Left kidney (tissue), 1 donor: ENCODE measurements at regions not wholly inside any gene's neighbourhood (a gene's known extent, or its start where the extent isn't known, plus 50 kb on each side); places are given as distances from the start of the nearest gene placed in this dataset.
"Not testable (repeated sequence)": the region's sequence is repeated elsewhere in the genome, so short reads cannot be mapped to it uniquely, and the experiment has no call there.

Experiments
- DNase-seq: peaks from one replicate; pipeline ENCODE4 v3.0.0-alpha.2; 2013

DNA sequence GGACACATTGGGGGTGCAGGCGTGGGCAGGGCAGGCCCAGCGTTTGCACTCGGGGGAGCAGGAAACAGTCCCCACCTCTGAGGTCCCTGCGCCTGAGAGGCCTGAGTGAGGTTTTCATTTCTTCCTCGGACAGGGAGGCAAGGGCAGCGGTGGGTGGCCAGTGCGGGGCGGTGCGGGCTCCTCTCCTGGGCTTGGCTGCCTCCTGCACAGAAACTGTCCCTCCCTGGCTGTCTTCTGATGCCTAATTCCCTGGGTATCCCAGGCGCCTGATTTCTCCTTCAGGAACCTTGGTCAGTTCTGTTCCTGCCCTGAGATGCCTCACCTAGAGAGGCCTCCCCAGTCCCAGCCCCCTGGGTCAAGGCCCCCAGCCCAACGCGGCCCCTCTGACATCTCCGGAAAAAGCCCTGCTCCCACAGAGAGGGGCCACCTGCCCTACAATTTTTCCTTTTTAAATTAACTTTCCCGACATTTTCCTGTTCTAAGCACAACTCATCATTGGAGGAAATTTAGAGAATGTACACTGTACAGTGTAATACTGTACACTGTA is 260.3 kb downstream of the ADGRD1 start:
- no peak for DNase-seq

DNA sequence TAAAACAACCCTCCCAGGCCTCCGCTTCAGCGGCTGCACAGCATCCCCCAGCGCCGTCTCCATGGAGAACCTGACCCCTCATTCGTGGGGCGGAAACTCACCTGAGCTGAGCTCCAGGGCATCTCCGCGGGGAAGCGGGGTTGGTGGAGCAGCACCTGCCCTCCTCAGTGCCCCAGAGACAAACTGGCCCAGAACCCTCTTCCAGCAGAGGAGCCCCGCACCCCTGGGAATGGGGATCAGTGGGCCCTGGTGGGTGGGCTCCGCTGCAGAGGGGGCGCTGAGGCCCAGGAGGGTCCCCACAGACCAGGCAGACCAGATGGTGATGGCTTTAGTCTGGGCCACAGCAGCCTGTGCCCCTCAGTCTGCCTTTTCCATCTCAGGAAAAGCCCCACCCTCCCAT is 261.2 kb downstream of the ADGRD1 start:
- DNase-seq, result not testable (repeated sequence)

DNA sequence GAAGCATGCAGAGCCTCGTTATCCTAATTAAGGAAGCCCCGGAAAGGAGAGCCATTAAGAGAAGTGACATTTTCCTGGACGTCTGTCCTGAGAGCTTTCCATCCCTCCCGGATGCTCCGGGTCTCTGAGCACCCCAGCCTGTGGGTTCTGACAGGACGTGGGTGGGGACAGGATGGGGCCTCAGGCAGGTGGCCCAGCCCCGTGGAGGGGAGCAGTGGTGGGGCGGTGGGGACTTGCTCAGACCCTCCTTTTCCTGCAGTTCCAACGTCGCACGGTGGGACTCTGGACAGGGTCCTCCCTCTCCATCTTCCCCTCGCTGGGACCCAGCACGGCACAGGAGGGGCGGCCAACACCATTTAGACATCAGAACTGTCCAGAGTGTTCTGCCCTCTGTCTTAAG is 262.9 kb downstream of the ADGRD1 start:
- not testable (repeated sequence) for DNase-seq

DNA sequence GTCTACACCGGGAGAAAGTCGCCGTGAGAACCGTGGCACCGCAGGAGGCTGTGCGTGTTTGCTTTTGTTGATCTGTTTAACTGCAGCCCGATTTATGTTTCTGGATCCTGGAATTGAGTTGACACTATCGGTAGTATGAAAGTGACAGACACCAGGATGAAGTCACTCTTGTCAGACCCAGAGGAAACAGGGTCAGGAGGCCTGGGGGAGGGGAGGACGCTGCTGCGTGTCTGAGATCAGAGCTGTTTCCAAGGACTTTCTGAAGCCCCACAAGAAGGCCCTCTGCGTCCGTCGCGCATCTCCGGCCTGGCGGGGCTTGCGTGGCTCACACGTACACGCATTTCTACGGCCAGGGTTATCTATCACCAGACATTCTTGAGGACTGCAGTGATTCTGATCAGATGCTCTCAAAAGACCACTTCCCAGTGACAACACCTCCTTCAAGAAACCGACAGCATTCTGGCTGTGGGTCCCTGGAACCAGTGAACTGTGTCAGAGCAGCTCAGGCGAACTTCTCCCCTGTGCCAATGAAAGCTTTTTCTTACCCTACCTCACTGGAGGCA is 263.4 kb downstream of the ADGRD1 start:
- DNase-seq, result no peak

DNA sequence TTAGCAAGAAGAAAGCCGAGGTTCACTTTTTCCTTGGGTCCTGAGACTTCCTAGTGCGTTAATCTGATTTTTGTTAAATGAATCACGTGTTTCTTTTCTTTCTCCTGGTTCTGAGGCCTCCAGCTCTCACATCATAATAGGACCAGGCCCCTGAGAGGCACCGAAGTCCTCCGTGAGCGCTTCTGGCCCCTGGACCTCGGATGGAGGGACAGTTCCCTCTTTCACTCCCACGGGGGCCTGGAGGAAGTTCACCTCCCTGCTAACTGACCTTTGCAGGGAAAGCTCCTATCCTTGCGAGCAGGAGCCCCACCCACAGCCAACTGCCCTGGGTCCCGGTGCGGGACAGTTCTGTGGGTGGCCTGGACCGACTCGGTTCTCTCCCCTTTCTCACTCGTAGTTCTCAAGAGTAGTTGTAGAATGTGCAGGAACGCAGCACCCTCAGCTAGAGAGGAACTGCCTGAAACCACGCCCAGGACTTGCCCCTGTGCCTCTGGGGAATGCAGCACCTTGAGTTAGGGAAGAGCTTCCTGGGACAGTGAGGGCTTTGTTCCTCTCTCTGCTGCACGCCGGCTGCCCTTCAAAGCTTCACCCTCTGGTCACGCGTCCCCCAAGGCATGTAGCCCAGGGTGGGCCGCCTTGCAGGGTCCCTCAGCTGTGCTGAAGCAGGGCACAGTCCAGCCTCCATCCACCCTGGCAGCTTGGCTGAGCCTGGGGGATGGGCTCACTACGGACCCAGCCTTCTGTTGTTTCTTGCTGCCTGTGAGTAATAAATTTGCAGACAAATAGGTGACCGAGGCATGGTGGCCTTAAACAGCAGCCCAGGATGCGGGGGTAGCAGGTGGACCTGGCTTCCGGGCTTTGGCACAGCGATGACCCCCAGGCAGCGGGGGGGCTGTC is 264.6 kb downstream of the ADGRD1 start:
- peak; percentile 69 for DNase-seq

DNA sequence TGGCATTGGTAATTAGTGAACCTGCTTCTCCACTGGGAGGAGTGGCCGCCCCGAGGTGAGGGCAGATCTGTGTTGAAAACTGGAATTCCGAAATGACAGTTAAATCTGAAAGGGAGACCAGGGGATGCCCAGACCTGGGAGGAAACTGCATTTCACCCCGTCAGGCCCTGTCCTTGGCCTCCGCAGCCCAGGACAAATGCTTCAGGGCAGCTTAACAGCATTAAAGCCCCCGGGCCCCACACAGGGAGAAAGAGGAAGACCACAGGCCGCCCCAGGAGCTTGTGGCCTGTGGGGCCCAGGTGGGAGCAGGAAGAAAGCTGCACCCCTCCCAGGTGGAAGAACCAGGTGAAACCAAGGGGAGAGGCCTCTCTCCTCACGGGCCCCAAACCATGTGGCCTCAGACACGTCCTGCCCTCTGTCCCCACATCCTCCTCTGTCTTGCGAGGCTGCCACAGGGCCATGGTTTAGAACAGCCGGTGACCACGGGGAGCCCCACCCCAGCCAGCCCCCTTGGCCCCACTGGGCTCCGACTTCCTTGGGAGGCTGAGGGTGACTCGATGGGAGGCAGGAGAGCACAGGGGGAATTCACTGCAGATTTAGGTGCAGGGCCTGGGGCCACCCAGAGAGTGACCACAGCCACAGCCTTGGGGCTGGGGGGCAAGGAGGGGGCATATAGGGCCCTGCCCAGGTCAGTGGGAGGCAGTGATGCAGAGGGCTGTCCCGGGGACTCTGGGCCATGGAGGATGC is 265.4 kb downstream of the ADGRD1 start:
- no peak for DNase-seq

DNA sequence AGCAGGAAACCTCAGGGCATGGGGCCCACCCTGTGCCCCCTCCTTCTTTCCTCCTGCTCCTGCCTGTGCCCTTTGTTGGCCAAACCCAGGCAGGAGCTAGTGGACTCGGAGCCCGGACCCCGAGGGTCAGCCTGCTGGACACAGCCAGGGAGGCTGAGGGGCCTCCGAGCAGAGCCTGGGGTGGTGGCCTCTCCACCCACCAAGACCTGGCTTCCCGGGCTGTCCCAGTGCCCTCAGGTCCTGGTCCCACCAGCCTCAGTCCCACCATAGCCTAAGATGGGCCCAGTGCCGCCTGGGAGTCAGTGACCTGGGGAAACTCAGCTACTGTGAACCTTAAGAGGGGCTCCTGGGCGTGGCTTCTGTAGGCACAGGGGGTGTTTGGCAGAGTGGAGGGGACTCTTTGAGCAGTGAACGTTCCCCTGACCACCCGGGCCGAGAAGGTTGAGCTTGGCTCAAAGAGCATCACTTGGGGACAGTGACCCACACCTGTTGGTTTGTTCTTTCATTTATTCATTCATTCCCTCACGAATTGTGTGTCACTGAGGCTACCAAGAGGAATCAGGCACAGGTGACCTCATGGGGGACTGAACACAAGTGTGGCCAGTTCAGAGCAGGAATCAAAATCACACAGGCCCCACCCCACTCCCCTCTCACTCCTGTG is 266.1 kb downstream of the ADGRD1 start:
- no peak for DNase-seq

DNA sequence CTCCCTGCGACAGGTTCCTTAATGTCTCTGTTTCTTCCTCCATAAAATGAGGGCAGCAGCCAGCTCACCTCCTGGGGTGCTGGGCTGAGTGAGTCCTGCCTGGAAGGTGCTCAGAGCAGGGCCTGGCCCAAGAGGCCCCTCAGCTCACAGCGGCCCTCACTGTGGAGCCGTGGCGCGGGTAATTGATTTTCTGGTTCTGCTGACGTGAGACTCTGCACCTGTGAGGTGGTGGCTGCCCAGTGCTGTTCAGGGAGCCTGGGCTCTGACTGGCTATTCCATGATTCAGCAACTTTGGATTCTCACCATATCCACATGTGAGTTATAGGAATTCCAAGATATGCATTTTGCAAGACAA is 266.6 kb downstream of the ADGRD1 start:
- no peak for DNase-seq

DNA sequence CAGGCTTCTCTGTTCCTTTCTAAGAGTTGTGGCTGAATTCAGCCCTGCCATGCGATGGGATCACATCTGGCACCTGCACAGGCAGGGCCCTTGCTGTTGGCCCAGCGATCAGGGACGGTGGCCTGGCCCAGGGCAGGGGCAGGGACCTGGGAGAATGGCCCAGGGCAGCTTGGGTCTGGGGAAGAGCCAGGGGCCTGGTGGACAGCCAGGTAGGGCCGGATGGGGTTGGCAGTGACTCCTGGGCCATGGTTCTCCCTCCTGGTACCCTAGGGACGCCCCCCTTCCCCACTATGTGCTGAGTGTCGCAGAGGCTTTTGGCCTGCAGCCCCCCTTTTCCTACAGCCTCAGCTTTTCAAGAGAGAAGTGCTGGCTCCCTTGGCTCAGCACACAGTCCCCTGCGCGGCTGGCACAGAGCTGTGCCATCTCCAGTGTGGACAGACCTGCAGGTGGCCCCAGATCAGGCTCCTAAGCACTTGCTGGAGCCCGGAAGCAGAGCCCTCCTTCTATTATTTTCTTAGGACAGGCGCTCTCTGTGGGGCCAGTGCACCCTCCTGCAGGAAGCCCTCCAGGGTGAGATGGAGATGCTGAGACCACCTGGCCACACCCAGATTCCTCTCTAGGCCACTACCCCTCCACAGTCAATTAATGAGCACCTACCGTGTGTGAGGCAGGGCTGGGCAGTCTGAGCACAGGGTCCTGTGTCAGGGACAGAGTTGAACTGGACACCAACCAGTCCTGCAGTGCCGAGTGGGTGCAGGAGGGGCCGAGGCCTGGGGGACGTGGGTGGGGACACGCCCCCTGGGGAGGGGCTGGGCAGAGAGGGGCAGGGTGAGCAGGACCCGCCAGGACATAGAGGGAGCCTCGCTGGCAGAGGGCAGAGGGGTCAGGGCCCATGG is 267.6 kb downstream of the ADGRD1 start:
- no peak for DNase-seq

DNA sequence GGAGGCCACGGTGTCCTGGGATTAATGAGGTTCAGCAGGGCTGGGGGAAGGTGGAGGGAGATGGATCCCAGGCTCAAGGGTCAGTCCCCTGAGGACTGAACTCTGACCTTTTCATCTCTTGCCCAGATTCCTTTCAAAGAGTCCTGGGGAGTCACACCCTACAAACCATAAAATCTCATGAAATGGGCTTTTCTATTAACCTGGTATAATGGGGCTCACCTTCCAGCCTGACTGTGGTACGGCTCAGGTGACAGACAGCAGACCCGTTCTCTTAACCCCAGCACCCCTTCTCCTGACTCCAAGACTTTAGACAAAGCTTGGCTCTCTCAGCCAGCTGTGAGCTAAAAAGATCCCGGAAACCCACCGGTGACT is 268.2 kb downstream of the ADGRD1 start:
- no peak for DNase-seq

DNA sequence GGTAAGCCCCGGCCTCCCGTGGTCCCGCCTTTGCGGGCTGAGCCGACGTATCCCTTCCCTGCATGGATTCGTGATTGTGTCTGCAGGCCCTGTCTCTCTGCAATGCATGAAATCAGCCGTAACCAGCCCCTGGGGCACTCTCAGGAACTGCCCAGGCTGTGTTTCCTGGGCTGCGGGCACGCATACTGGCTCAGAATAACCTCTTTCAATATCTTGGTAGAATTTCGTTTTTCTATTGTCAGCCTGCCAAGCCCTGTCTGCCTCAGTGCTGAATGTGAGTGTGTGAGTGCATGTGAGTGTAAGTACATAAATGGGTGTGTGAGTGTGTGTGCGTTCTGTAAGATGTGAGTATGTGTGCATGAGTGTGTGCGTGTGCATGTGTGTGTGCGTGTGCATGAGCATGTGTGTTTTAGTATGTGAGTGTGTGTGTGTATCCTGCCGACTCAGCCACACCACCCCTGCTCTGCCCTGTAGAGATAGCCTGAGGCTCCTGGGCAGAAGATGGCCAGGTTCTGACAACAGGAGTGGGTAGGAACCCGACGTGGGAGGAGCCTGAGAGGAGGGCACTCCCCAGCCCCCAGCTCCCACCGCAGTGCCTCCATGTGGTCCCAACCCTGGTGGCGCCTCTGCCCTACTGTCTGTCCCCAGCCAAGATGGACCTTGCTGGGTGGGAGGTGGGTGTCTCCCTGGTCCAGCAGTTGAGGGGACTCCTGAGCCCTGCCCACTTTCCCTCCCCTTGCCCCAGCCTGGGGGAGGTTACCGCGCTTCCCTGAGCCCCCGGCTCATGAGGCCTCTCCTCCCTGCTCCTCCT is 268.8 kb downstream of the ADGRD1 start:
- DNase-seq, result no peak

DNA sequence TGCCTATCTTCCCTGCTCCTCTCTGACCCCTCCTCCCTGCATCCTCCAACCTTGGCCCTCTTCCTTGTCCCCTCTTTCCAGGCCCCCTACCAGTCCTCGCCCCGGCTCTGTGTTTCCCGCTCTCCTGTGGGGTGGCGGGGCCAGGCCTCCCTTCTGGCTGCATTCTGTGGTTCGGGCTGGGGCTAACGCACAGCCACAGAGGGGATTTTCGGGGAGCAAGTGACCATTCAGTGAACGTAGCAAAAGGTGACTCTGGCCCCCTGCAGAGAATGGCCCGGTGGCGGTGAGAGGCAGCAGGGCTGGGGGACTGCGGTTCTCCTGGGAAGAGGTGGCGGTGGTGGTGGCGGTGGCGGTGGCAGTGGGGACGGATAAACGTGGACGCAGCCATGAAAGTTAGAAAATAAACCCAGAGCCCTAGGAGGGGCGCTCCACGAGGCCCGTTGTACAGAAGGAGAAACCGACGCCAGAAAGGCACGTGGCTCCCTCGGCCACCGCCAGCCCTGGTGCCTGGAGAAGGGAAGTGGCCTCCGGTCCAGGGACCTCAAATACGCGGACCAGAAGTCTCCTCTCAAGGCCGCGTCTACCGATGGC is 269.6 kb downstream of the ADGRD1 start:
- no peak for DNase-seq

DNA sequence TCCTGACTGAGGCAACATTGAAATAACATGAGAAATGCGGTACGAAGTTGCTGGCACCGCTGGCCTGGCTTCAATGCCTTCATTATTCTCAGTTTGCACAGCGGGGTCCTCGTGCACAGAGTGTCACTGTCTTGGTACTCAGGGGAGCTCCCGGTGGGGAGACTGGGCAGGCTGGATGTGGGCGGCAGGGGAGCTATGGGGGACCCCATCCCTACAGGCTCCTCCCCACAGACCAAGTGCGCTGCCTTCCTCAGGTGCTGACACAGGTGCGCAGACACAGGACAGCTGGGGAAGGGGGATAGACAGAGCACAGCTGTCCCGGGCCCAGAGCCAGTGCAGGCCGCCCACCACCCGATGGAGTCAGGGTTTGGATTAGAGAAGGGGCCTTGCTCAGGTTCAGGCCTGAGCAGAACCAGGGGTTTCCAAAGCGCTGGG is 270.1 kb downstream of the ADGRD1 start:
- DNase-seq, result no peak

DNA sequence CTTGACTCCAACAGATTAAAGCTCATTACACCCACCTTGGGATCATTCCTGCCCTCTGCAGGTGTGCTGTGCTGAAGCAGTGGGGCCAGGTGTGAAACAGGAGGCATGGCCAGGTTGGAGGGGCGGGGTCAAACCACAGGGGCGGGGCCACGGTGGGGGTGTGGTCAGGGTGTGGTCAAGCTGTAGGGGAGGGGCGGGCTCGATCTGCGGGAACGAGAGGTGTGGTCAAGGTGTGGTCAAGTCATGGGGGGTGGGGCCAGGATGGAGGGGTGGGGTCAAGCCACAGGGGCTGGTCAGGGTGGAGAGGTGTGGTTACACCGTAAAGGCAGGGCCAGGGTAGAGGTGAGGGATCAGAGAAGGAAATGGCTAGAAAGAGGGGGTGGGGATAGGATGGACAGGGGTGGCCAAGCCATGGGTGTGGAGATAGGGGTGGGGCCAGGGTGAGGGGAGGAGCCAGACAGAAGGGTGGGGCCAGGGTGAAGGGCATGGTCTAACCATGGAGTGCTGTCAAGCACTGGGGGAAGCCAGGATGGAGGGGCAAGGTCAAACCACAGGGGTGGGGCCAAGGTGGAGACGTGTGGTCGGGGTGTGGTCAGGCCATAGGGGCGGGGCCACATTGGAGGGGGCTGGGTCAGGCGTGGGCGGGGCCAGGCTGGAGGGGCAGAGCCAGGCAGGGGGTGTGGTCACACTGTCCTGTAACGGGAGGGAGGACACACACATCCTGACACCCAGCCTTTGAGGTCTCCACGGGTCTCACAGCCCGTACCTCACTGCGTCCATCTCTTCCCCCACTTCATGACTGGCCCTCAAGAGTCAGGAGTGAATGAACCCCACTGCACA is 270.7 kb downstream of the ADGRD1 start:
- DNase-seq, result not testable (repeated sequence)

DNA sequence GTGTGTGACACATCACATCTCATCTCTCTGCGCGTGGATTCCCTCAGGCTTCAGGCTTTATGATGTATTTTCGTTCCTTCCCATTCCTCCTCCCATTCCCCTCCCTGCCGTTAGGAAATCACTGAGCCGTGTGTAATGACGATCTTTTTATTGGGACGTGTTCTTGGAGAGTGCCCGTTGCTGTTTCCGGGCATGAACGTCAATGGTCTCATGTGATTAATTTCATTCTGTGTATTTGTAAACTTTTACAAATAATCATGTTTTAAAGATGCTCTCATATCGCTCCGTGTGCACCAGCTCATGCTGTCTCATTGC is 271.3 kb downstream of the ADGRD1 start:
- DNase-seq, result not testable (repeated sequence)

DNA sequence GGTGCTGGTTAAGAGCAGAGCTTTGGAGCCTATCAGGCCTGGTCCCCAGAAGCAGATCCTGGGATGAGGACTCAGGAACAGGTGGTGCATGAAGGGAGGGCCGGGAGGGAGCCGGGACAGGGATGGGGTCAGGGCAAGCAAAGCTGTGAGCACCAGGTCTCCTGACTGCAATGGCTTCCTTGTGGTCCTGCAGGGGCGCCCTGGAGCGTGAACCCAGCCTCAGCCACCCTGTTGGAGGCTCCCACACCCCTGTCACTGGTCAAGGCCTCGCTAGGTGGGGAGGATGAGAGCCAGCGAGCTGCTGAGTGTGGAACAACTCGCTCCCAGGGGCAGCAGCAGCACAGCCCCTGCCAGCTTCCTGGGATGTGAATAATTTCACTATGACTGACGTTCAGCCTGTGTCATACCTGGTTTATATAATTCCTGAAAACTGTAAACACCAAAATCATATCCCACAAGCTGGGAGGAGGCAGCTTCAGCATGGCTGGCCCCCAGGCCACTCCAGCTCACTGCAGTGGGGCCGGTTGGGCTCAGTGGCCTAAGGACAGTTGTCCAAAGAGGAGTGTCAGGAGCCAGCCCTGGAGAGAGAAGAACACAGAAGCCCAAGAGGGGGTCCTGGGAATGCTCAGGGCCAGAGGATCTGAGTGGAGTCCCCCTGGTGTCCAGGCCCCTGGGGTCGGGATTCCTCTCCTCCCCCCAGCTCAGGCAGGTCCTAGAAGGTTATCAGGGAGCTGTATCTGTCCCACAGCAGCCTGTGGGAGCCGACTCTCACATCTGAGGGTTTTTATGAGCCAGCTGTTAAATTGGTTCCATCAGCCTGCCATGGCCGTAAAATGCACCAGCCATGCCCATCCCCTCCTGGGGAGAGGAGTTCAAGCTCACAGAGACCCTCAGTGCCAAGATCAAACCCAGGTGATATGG is 272.9 kb downstream of the ADGRD1 start:
- no peak for DNase-seq

DNA sequence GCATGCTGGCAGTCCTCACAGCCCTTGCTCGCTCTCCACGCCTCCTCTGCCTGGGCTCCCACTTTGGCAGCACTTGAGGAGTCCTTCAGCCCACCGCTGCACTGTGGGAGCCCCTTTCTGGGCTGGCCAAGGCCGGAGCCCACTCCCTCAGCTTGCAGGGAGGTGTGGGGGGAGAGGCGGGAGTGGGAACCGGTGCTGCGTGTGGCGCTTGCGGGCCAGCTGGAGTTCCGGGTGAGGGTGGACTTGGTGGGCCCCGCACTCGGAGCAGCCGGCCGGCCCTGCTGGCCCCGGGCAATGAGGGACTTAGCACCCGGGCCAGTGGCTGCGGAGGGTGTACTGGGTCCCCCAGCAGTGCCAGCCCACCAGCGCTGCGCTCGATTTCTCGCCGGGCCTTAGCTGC is 273.9 kb downstream of the ADGRD1 start:
- DNase-seq, result not testable (repeated sequence)

DNA sequence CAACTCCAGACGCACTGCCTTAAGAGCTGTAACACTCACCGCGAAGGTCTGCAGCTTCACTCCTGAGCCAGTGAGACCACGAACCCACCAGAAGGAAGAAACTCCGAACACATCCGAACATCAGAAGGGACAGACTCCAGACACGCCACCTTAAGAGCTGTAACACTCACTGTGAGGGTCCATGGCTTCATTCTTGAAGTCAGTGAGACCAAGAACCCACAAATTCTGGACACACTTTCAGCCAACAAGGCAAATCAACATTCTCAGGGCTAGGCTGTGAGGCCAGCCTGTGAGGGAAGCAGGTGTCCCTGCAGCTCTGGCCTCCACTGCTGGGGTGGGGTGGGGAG is 275.3 kb downstream of the ADGRD1 start:
- not testable (repeated sequence) for DNase-seq
